ENCODE measurements at regions not wholly inside any gene's neighbourhood (a gene's known extent, or its start where the extent isn't known, plus 50 kb on each side); places are given as distances from the start of the nearest gene placed in this dataset.
"Not testable (repeated sequence)": the region's sequence is repeated elsewhere in the genome, so short reads cannot be mapped to it uniquely, and the experiment has no call there.

DNA sequence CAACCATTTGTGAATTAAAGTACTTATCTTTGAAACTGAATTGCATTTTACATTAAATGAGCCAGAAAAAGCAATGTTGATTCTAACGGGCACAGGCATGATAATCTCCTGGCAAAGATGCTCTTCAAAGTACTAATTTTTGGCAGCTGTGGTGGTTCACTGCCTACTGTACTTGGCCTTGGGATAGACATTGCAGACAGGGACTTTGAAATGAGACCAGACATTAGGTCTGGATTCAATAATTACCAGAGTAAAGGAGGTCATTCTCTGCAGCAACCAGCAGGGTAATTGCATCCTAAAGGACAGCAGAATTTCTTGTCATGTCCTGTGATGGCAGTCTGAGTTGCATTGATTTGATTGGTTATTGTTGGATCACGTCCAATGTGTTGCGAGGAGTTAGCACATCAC lies 986.5 kb downstream of the TDRD15 start:
- DNase-seq (ENCODE audit: low spot score) = no peak

GRCh38 chr2:22124003-22124402 lies 1000.2 kb downstream of the TDRD15 start:
- DNase-seq (ENCODE audit: low spot score) = no peak

- no peak for DNase-seq (ENCODE audit: low spot score)
Observed at GRCh38 chr2:22126106-22126505, 1002.3 kb downstream of the TDRD15 start.

- no peak for DNase-seq (ENCODE audit: low spot score)
Observed at GRCh38 chr2:22126978-22127377, 1003.2 kb downstream of the TDRD15 start.

DNA sequence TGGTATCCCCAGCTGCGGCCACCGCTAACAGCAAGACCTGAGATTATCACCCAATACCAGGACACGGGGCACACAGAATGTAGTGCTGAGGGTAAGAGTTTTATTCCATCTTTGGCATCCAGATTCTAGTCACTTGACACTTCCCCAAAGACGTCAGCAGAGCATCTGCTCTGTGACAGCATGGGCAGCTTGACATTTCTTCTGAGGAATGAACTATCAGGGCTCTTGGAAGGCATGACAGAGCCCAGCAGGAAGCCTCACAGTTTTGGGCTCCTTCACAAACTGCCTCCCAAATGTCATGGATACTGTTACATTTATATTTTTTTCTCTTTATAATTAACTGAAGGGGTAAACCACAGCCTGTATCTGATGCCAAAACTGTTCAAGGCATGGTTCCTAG lies 1010.7 kb downstream of the TDRD15 start:
- no peak for DNase-seq (ENCODE audit: low spot score)

DNA sequence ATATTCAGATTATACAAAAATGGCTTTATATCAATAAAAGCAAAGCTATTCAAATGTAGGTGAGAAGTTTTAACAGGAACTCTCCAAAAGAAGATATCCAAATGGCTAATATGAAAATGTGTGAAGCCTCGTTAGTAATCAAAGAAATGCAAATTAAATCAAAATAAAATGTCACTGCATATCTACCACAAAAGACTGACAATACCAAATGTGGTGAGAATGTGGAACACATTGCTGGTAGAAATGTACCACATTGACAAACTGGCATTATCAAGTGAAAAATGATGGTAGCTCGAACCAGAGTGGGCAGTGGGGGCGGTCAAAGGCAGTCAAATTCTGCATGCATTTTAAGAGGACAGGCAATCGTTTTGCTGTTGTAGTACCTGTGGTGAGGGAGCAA lies 1012.7 kb downstream of the TDRD15 start:
- no peak for DNase-seq (ENCODE audit: low spot score)

- no peak for DNase-seq (ENCODE audit: low spot score)
Observed at GRCh38 chr2:22143840-22144239, 1020.1 kb downstream of the TDRD15 start.

DNA sequence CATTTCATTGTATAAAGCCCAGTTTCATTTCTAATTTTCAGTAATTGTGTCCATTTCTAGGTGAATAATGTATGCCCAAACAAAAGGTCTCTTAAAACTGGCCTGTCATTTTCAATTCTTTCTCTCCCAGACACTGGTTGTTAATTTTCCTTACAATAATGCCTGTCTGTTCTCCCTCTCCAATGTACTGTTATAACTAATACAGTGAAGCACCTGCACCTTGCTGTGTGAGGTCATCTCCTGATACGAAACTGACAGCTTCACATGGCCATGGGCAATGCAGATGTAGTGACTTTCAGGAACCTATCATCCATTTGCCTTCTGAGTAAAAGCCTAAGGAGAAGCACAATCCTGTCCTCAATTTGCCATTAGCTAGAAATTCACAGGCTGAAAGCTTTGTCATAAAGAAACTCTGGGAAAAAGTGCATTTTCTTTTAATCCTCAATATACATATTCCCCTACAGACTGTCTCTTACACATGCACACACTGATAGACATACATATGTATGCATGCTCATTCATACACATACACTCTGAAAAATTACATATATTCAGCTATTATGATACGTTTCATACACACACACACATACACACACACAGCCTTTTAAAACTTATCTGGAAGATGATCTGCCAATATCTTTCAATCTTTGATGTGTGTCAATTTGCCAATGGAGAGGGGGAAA lies 1030.3 kb downstream of the TDRD15 start:
- DNase-seq (ENCODE audit: low spot score) = no peak

GRCh38 chr2:22156661-22157060 lies 1032.9 kb downstream of the TDRD15 start:
- not testable (repeated sequence) for DNase-seq (ENCODE audit: low spot score)

DNA sequence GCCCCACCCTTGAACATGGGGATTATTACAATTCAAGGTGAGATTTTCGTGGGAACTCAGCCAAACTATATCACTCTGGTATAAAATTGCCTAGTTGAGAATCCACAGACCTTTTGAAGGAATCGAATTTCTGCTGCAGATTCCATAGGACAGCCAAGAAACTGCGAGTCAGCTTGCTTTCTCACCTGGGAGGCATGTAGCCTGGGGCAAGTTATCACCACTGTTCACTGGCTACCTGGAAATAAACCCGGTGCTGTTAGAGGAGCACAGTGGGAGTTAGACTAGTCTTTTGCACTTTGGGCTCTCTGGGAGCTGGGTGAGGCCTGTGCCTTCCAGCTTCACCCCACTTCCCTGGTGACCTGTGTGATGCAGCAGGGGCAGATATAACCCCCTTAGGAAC lies 1043.5 kb downstream of the TDRD15 start:
- no peak for DNase-seq (ENCODE audit: low spot score)

- no peak for DNase-seq (ENCODE audit: low spot score)
Observed at GRCh38 chr2:22175003-22175402, 1051.2 kb downstream of the TDRD15 start.

- DNase-seq (ENCODE audit: low spot score) = no peak
Observed at GRCh38 chr2:22185251-22185650, 1061.5 kb downstream of the TDRD15 start.

- DNase-seq (ENCODE audit: low spot score) = not testable (repeated sequence)
Observed at GRCh38 chr2:22186261-22186828, 1062.6 kb downstream of the TDRD15 start.

DNA sequence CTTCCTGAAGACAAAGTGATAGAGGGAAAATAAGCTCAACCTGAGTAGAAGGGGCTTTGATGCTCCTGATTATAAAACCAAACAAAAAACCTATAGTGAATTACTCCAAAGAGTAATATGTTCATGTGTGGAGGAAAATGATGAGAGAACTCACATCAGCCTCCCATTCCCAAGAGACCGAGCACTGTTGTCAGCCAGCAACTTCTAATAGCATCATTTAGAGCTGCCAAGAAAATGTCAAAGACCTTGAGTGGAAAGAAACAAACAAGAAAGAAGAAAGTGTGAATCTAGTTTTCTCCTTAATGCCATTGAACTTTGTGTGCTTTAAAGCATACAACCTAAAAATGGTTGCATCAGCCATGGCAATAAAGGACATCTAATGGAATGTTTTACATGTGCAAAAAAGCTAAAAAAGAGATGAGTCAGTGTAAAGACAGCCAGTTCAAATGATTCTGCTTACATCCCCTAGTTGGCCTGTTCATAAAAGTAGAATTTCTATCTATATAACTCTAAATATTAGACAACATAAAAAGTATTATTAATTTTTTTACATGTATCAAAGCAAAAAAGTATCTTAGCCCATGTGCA lies 1066.2 kb downstream of the TDRD15 start:
- DNase-seq (ENCODE audit: low spot score) = no peak

GRCh38 chr2:22194218-22194617 lies 1070.5 kb downstream of the TDRD15 start:
- no peak for DNase-seq (ENCODE audit: low spot score)

- no peak for DNase-seq (ENCODE audit: low spot score)
Observed at GRCh38 chr2:22196806-22197205, 1073.0 kb downstream of the TDRD15 start.

DNA sequence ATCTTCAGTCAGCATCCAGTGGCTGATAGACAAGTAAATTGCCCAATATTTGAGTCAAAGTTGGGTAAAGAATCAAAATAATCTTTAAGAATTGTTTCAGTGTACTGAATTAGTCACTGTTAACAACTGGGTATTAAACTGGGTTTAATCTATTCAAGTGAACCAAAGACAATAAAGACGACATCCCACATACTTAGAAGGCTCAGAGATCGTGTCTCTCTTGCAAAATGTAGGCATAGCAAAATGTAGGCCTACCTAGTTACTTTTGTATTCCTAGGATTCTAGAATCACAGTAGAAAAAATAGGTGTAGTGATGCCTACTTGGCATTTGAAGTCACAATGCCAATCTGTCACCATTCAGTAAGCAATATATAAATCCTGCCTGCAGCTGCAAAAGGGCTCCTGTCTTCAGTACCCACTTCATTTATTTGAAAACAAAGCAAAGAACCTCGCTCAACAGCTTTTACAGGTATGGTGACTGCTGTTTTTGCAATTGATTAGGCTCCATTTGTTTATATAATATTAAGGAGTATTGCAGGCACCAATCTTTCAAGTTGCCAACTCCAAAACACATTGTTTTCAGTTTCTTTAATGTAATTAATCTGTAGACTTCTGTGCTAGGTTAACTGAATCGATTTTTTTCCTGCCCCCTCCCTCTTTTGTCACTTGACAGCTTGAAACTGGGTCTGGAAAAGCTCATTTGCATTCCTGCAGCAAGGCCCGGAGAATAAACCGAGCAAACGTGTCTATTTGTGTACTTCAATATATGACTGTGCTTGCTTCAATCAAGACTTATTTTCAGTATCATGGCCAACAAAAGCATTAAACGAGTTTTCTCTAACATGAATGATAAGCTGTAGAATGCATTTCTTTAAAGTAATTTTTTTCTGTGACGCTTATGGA lies 1074.9 kb downstream of the TDRD15 start:
- no peak for DNase-seq (ENCODE audit: low spot score)

- DNase-seq (ENCODE audit: low spot score) = no peak
Observed at GRCh38 chr2:22199994-22200393, 1076.2 kb downstream of the TDRD15 start.

DNA sequence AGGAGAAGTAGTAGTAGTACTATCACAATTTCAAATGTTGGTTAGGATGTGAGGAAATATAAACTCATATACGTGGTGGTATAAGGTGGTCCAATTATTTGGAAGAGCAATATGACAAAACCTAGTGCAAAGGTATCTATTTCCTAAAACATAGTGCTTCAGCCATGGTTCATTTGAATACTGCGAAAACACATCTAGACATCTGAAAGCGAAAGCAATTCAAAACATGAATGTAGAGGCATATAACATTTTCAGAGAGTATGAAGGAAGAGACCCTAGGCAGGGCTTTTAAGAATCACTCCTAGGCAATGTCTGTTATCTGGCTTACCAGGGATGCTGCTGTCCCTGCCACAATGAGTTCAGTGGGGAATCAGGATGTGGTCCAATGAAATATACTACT lies 1085.8 kb downstream of the TDRD15 start:
- no peak for DNase-seq (ENCODE audit: low spot score)

- DNase-seq (ENCODE audit: low spot score) = no peak
Observed at GRCh38 chr2:22213237-22213636, 1089.5 kb downstream of the TDRD15 start.

DNA sequence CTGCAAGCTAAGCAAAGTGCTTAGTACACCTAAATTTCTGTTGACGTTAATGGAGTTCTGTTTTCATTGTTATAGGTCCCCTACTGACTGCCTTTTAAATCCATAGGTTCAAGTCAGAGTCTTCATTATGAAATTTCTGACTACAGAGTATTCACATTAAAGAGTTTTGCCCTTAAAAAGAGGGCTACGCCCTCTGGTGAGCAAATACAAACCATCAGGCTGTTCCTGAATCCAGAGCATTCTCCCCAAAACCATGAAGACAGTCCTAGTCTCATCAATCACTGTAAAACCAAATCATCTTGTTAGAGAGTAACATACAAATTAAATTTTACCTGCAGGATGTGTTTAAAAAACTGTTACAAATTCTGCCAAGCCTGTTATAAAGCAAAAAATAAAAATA lies 1091.7 kb downstream of the TDRD15 start:
- DNase-seq (ENCODE audit: low spot score) = no peak

DNA sequence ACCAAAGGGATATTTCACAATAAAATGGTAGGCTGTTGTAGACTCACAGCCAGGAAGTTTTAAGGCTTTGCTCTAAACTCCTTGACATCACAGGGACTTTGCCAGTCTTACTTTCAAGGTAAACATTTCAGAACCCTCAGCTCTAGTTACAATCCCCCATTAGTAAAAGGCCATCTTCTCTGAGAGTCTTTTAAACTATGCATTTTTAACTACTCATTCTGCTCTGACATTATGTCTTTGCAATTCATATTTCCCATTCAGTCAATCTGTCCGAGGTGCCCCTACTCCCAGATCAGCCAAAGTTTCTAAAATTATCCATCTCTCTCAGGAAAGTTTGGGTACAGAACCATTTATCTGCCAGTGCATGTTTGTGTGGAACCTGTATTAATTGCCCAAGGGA lies 1094.1 kb downstream of the TDRD15 start:
- DNase-seq (ENCODE audit: low spot score) = no peak

GRCh38 chr2:22221006-22221405 lies 1097.2 kb downstream of the TDRD15 start:
- no peak for DNase-seq (ENCODE audit: low spot score)
